Testis (tissue), 2 donors: ENCODE measurements at regions not wholly inside any gene's neighbourhood (a gene's known extent, or its start where the extent isn't known, plus 50 kb on each side); places are given as distances from the start of the nearest gene placed in this dataset.

ENCODE experiments used
- DNase-seq: peaks from one replicate; pipeline ENCODE4 v3.0.0-alpha.2; 2019
- H3K27ac ChIP-seq, 2 donors: fragments of 200-600 bp; sonication (generic); one replicate each; pipeline ENCODE4 v1.5.1; 2019
- H3K27me3 ChIP-seq: fragments of 200-600 bp; sonication (generic); one replicate; pipeline ENCODE4 v1.5.1; 2019
- H3K36me3 ChIP-seq: fragments of 200-600 bp; sonication (generic); one replicate; pipeline ENCODE4 v1.5.1; 2017; ENCODE audit warnings: low read depth; ENCODE audit errors: missing control alignments
- H3K4me1 ChIP-seq: fragments of 200-600 bp; sonication (generic); one replicate; pipeline ENCODE4 v1.5.1; 2019
- H3K4me3 ChIP-seq, 2 donors: fragments of 200-600 bp; sonication (generic); one replicate each; pipeline ENCODE4 v1.5.1; 2017 to 2019
- H3K9me3 ChIP-seq: fragments of 200-600 bp; sonication (generic); one replicate; pipeline ENCODE4 v1.5.1; 2017
- POLR2A ChIP-seq: fragments of 450-650 bp; IDR thresholded peaks from one replicate; pipeline ENCODE4 v1.6.1; 2017; ENCODE audit warnings: antibody characterized with exemption, mild to moderate bottlenecking, moderate library complexity
- WGBS, 2 donors: methylation state at CpG; one replicate each; pipeline ENCODE4 v1.1.5; 2018; 5-methylcytosine and 5-hydroxymethylcytosine counted together
- intact Hi-C: fragments of 100-400 bp; cut with DNase I; formaldehyde crosslinking; loops from one replicate; pipeline ENCODE4 v1.15.1; 2023; ENCODE audit warnings: low total_unique reads
- TF ChIP-seq, protein P1 (sequence below), 3 experiments: fragments of 450-650 bp in 2 of 3; fragments of 200-600 bp in 1 of 3; sonication (generic) in 1 of 3; IDR thresholded peaks; one replicate each; pipeline ENCODE4 v1.5.1; 2016 to 2019; ENCODE audit warnings: antibody characterized with exemption in 3 of 3, mild to moderate bottlenecking in 2 of 3, moderate library complexity in 1 of 3

- intact Hi-C loops = no loop called here
- Histone ChIP-seq H3K4me3 (no peak overlapping the region), H3K27me3 (no peaks in the 10 kb centered on the region), H3K27ac (no peak overlapping the region), H3K4me1 (no peaks in the 10 kb centered on the region), H3K9me3 (no peaks in the 10 kb centered on the region), H3K36me3 (no peaks in the 10 kb centered on the region)
- DNase-seq = no peak
- 77 to 86% methylated on average over 3 of the region's 3 CpGs for WGBS, 2 donors
- TF ChIP-seq, protein P1, sequence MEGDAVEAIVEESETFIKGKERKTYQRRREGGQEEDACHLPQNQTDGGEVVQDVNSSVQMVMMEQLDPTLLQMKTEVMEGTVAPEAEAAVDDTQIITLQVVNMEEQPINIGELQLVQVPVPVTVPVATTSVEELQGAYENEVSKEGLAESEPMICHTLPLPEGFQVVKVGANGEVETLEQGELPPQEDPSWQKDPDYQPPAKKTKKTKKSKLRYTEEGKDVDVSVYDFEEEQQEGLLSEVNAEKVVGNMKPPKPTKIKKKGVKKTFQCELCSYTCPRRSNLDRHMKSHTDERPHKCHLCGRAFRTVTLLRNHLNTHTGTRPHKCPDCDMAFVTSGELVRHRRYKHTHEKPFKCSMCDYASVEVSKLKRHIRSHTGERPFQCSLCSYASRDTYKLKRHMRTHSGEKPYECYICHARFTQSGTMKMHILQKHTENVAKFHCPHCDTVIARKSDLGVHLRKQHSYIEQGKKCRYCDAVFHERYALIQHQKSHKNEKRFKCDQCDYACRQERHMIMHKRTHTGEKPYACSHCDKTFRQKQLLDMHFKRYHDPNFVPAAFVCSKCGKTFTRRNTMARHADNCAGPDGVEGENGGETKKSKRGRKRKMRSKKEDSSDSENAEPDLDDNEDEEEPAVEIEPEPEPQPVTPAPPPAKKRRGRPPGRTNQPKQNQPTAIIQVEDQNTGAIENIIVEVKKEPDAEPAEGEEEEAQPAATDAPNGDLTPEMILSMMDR (IDR thresholded peaks at IDR 0.05) = no peak
- TF ChIP-seq POLR2A = no peak
These were observed 2304.5 kb downstream of the MAT2B start for GRCh38 chr5:165809914-165810313.

- no peaks in the 10 kb centered on the region for H3K36me3 ChIP-seq
- no peak overlapping the region for H3K4me3 ChIP-seq
- no peak for TF ChIP-seq POLR2A
- TF ChIP-seq, protein P1 (IDR thresholded peaks at IDR 0.05) = no peak
- no peak overlapping the region for H3K27ac ChIP-seq
- intact Hi-C loops = no loop called here
- 84 to 85% methylated on average over 6 of the region's 6 CpGs for WGBS, 2 donors
- no peaks in the 10 kb centered on the region for H3K27me3 ChIP-seq
- DNase-seq = no peak
- no peaks in the 10 kb centered on the region for H3K9me3 ChIP-seq
- no peaks in the 10 kb centered on the region for H3K4me1 ChIP-seq
These were observed 2324.1 kb downstream of the MAT2B start for GRCh38 chr5:165829504-165829903.

GRCh38 chr5:165834891-165835290, 2329.5 kb downstream of the MAT2B start:
- WGBS, 2 donors = 63 to 66% methylated on average over 4 of the region's 4 CpGs
- DNase-seq = no peak
- no peaks in the 10 kb centered on the region for H3K4me1 ChIP-seq
- no peak overlapping the region for H3K4me3 ChIP-seq
- H3K36me3 ChIP-seq = no peaks in the 10 kb centered on the region
- H3K27me3 ChIP-seq = no peaks in the 10 kb centered on the region
- intact Hi-C loops = no loop called here
- TF ChIP-seq, protein P1 (IDR thresholded peaks at IDR 0.05) = no peak
- no peak for TF ChIP-seq POLR2A
- no peaks in the 10 kb centered on the region for H3K9me3 ChIP-seq
- no peak overlapping the region for H3K27ac ChIP-seq

DNA sequence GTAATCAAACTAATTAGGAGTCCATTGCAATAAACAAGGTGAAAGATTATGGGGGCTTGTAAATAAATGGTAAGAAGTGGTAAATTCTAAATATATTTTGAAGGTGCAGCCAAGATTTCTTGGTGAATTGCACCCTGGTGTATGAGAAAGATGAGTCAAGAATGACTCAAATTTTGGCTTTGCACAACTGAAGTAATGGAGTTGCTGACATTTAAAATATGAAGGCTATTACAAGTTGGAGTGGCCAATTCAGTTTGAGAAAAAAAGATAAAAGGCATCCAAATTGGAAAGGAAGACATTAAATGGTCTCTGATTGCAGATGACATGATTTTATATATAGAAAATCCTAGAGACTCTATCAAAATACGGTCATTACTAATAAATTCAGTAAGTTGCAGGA, 2330.6 kb downstream of the MAT2B start:
- no peaks in the 10 kb centered on the region for H3K9me3 ChIP-seq
- DNase-seq = no peak
- no peak overlapping the region for H3K27ac ChIP-seq
- H3K4me1 ChIP-seq = no peaks in the 10 kb centered on the region
- no peak for TF ChIP-seq POLR2A
- TF ChIP-seq, protein P1 (IDR thresholded peaks at IDR 0.05) = no peak
- H3K36me3 ChIP-seq = no peaks in the 10 kb centered on the region
- no peaks in the 10 kb centered on the region for H3K27me3 ChIP-seq
- intact Hi-C loops = no loop called here
- 89 to 93% methylated on average over 1 of the region's 1 CpG for WGBS, 2 donors
- no peak overlapping the region for H3K4me3 ChIP-seq

DNA sequence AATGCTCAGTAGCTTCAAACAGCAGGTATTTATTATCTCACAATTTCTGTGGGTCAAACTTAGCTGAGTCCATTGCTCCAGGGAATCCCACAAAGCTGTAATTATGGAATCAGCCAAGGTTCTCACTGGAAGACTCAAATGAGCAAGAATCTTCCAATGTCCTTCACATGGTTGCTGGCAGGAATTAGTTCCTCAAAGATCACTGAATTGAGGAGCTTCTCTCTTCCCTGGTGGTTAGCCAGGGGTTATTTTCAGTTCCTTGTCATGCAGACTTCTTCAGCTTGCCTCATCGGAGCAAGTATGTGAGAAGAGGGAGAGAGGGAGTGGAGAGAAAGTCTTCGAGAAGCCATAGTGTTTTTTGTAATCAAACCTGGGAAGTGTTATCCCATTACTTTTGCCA, 2331.9 kb downstream of the MAT2B start:
- intact Hi-C loops = no loop called here
- H3K27me3 ChIP-seq = no peaks in the 10 kb centered on the region
- H3K27ac ChIP-seq = no peak overlapping the region
- 71 to 80% methylated on average over 2 of the region's 2 CpGs for WGBS, 2 donors
- TF ChIP-seq POLR2A = no peak
- TF ChIP-seq, protein P1 (IDR thresholded peaks at IDR 0.05) = no peak
- no peaks in the 10 kb centered on the region for H3K4me1 ChIP-seq
- no peaks in the 10 kb centered on the region for H3K36me3 ChIP-seq
- no peak overlapping the region for H3K4me3 ChIP-seq
- H3K9me3 ChIP-seq = no peaks in the 10 kb centered on the region
- no peak for DNase-seq
